Neural cell (in vitro differentiated cells): ENCODE measurements at regions not wholly inside any gene's neighbourhood (a gene's known extent, or its start where the extent isn't known, plus 50 kb on each side); places are given as distances from the start of the nearest gene placed in this dataset.

Experiments
- H2AFZ ChIP-seq: fragments of 200-600, 300-800 bp; sonication (generic), shearing (Covaris generic); 2 replicates; pipeline ENCODE4 v1.6.0; 2014; ENCODE audit warnings: low read depth, mild to moderate bottlenecking, antibody characterized with exemption, low read length, moderate library complexity
- H3F3A ChIP-seq: fragments of 200-600 bp; shearing (Covaris generic); 2 replicates; pipeline ENCODE4 v1.6.1; 2016; ENCODE audit warnings: mild to moderate bottlenecking, moderate library complexity, mixed read lengths, antibody characterized with exemption, low read length; ENCODE audit not compliant: insufficient read depth, poor library complexity, severe bottlenecking
- H3K27ac ChIP-seq: fragments of 200-600, 300-800 bp; sonication (generic), shearing (Covaris generic); 2 replicates; pipeline ENCODE4 v1.5.1; 2014; ENCODE audit warnings: mild to moderate bottlenecking, low read length, moderate library complexity
- H3K27me3 ChIP-seq: fragments of 300-800, 200-600 bp; sonication (generic), shearing (Covaris generic); 2 replicates; pipeline ENCODE4 v1.6.0; 2014; ENCODE audit warnings: mild to moderate bottlenecking, low read depth, low read length, moderate library complexity; ENCODE audit not compliant: insufficient read depth
- H3K36me3 ChIP-seq: fragments of 300-800, 200-600 bp; sonication (generic), shearing (Covaris generic); 2 replicates; pipeline ENCODE4 v1.5.1; 2014; ENCODE audit warnings: mild to moderate bottlenecking, antibody characterized with exemption, low read length, moderate library complexity; ENCODE audit not compliant: insufficient read depth
- H3K4me2 ChIP-seq: fragments of 300-800, 200-600 bp; sonication (generic), shearing (Covaris generic); 2 replicates; pipeline ENCODE4 v1.6.0; 2014; ENCODE audit warnings: mild to moderate bottlenecking, low read length
- H3K4me3 ChIP-seq: fragments of 300-800, 200-600 bp; sonication (generic), shearing (Covaris generic); 2 replicates; pipeline ENCODE4 v1.5.1; 2014; ENCODE audit warnings: mild to moderate bottlenecking, low read length, moderate library complexity
- H3K79me2 ChIP-seq: fragments of 200-600 bp; shearing (Covaris generic); replicated peaks from 2 replicates; pipeline ENCODE4 v1.6.0; 2014; ENCODE audit warnings: mild to moderate bottlenecking, low read length, moderate library complexity; ENCODE audit not compliant: insufficient read depth
- H3K9ac ChIP-seq: fragments of 300-800, 200-600 bp; sonication (generic), shearing (Covaris generic); 2 replicates; pipeline ENCODE4 v1.6.1; 2016; ENCODE audit warnings: mild to moderate bottlenecking, low read length, mixed read lengths
- H3K9me2 ChIP-seq: fragments of 200-600 bp; shearing (Covaris generic); 2 replicates; pipeline ENCODE4 v1.6.1; 2016; ENCODE audit warnings: mild to moderate bottlenecking, low read length, mixed read lengths; ENCODE audit not compliant: insufficient read depth
- H3K9me3 ChIP-seq: fragments of 200-600, 300-800 bp; sonication (generic), shearing (Covaris generic); 2 replicates; pipeline ENCODE4 v1.6.1; 2016; ENCODE audit warnings: mild to moderate bottlenecking, mixed run types, low read length, moderate library complexity, mixed read lengths
- H4K20me1 ChIP-seq: fragments of 200-600 bp; shearing (Covaris generic); 2 replicates; pipeline ENCODE4 v1.6.1; 2016; ENCODE audit warnings: mild to moderate bottlenecking, mixed run types; ENCODE audit not compliant: insufficient read depth
- EP300 ChIP-seq: fragments of 450-650 bp; conservative IDR thresholded peaks from 2 replicates; pipeline ENCODE4 v1.6.1; 2014; ENCODE audit warnings: antibody characterized with exemption, mild to moderate bottlenecking, moderate library complexity; ENCODE audit not compliant: poor library complexity, severe bottlenecking
- EZH2 ChIP-seq: fragments of 200-600, 300-800 bp; shearing (Covaris generic), sonication (generic); IDR thresholded peaks from 2 replicates; pipeline ENCODE4 v1.6.1; 2014; ENCODE audit warnings: antibody characterized with exemption, low read length, borderline replicate concordance, mild to moderate bottlenecking; ENCODE audit not compliant: insufficient read depth, poor library complexity, severe bottlenecking
- MXI1 ChIP-seq: fragments of 450-650 bp; conservative IDR thresholded peaks from 2 replicates; pipeline ENCODE4 v1.6.1; 2014; ENCODE audit warnings: antibody characterized with exemption, mild to moderate bottlenecking; ENCODE audit not compliant: poor library complexity, severe bottlenecking
- POLR2AphosphoS5 ChIP-seq: IDR thresholded peaks from 2 replicates; pipeline ENCODE4 v1.6.1; 2012
- RAD21 ChIP-seq: fragments of 450-650 bp; conservative IDR thresholded peaks from 2 replicates; pipeline ENCODE4 v1.6.1; 2014; ENCODE audit warnings: antibody characterized with exemption, mild to moderate bottlenecking, moderate library complexity
- SMC3 ChIP-seq: fragments of 450-650 bp; conservative IDR thresholded peaks from 2 replicates; pipeline ENCODE4 v1.6.1; 2014; ENCODE audit warnings: antibody characterized with exemption, mild to moderate bottlenecking, moderate library complexity; ENCODE audit not compliant: poor library complexity
- TAF1 ChIP-seq: IDR thresholded peaks from 2 replicates; pipeline ENCODE4 v1.6.1; 2012; ENCODE audit warnings: low read depth
- TF ChIP-seq, protein P1 (sequence below): fragments of 450-650 bp; IDR thresholded peaks from 2 replicates; pipeline ENCODE4 v1.5.1; 2014; ENCODE audit warnings: antibody characterized with exemption, mild to moderate bottlenecking, moderate library complexity; ENCODE audit not compliant: poor library complexity, severe bottlenecking
- TF ChIP-seq, protein P2 (sequence below): IDR thresholded peaks from 2 replicates; pipeline ENCODE4 v1.6.1; 2012; ENCODE audit warnings: borderline replicate concordance

DNA sequence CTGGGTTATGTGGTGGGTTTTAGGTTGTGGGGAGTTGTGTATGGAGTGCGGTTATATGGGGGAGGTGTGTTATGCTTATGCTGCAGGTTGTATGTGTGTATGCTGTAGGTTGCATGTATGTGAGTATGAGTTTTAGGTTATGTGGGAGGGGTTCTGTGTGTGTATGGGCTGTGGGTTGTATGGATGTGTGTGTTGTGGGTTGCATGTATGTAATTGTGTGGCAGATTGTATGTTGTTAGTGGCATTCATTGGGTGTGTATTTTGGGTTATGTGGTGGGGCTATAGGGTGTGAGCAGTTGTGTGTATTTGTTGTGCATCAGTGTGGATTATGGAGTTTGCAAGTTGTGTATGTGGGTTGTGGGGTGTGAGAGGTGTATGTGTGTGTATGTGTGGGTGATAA, 277.4 kb downstream of the NPIPA8 start:
- no peaks in the 10 kb centered on the region for H3F3A ChIP-seq
- no peaks in the 10 kb centered on the region for H3K79me2 ChIP-seq
- no peak for TF ChIP-seq MXI1
- no peak for TF ChIP-seq POLR2AphosphoS5
- TF ChIP-seq, protein P1, sequence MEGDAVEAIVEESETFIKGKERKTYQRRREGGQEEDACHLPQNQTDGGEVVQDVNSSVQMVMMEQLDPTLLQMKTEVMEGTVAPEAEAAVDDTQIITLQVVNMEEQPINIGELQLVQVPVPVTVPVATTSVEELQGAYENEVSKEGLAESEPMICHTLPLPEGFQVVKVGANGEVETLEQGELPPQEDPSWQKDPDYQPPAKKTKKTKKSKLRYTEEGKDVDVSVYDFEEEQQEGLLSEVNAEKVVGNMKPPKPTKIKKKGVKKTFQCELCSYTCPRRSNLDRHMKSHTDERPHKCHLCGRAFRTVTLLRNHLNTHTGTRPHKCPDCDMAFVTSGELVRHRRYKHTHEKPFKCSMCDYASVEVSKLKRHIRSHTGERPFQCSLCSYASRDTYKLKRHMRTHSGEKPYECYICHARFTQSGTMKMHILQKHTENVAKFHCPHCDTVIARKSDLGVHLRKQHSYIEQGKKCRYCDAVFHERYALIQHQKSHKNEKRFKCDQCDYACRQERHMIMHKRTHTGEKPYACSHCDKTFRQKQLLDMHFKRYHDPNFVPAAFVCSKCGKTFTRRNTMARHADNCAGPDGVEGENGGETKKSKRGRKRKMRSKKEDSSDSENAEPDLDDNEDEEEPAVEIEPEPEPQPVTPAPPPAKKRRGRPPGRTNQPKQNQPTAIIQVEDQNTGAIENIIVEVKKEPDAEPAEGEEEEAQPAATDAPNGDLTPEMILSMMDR = no peak
- no peak for TF ChIP-seq TAF1
- TF ChIP-seq SMC3 = no peak
- no peak for TF ChIP-seq EZH2
- TF ChIP-seq, protein P2, sequence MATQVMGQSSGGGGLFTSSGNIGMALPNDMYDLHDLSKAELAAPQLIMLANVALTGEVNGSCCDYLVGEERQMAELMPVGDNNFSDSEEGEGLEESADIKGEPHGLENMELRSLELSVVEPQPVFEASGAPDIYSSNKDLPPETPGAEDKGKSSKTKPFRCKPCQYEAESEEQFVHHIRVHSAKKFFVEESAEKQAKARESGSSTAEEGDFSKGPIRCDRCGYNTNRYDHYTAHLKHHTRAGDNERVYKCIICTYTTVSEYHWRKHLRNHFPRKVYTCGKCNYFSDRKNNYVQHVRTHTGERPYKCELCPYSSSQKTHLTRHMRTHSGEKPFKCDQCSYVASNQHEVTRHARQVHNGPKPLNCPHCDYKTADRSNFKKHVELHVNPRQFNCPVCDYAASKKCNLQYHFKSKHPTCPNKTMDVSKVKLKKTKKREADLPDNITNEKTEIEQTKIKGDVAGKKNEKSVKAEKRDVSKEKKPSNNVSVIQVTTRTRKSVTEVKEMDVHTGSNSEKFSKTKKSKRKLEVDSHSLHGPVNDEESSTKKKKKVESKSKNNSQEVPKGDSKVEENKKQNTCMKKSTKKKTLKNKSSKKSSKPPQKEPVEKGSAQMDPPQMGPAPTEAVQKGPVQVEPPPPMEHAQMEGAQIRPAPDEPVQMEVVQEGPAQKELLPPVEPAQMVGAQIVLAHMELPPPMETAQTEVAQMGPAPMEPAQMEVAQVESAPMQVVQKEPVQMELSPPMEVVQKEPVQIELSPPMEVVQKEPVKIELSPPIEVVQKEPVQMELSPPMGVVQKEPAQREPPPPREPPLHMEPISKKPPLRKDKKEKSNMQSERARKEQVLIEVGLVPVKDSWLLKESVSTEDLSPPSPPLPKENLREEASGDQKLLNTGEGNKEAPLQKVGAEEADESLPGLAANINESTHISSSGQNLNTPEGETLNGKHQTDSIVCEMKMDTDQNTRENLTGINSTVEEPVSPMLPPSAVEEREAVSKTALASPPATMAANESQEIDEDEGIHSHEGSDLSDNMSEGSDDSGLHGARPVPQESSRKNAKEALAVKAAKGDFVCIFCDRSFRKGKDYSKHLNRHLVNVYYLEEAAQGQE = no peak
- no peak for TF ChIP-seq RAD21
- TF ChIP-seq EP300 = no peak
- no peak overlapping the region for H3K4me2 ChIP-seq
- H3K27me3 ChIP-seq = no peaks in the 10 kb centered on the region
- no peaks in the 10 kb centered on the region for H3K36me3 ChIP-seq
- no peaks in the 10 kb centered on the region for H3K9me2 ChIP-seq
- H3K27ac ChIP-seq = no peak overlapping the region
- H4K20me1 ChIP-seq = no peaks in the 10 kb centered on the region
- H3K4me3 ChIP-seq = no peak overlapping the region
- H2AFZ ChIP-seq = no peak overlapping the region
- no peak overlapping the region for H3K9ac ChIP-seq
- H3K9me3 ChIP-seq = no peaks in the 10 kb centered on the region

DNA sequence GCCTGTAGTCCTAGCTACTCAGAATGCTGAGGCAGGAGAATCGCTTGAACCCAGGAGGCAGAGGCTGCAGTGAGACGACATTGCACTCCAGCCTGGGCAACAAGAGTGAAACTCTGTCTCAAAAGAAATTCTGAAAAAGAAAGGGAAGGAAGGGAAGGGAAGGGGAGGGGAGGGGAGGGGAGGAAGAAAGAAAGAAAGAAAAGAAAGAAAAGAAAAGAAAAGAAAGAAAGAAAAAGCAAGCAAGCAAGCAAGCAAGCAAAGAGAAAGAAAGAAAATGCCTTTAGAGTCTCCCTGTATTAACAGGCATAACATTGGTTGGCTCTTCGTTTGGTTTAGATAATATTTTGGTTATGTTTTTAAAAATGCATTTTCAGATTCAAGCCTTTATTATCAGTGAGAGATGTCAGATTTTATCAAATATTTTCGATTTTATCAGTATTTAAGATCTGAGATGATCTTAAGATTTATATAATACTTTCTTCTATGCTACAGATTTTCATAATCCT, 281.1 kb downstream of the NPIPA8 start:
- no peaks in the 10 kb centered on the region for H3F3A ChIP-seq

More for the DNA sequence above, 281.1 kb downstream of the NPIPA8 start:
- Histone ChIP-seq H3K27me3 (no peaks in the 10 kb centered on the region), H3K9me2 (no peaks in the 10 kb centered on the region), H3K9ac (no peak overlapping the region), H3K9me3 (no peaks in the 10 kb centered on the region), H3K36me3 (no peaks in the 10 kb centered on the region), H4K20me1 (no peaks in the 10 kb centered on the region), H3K79me2 (no peaks in the 10 kb centered on the region), H2AFZ (no peak overlapping the region), H3K27ac (no peak overlapping the region), H3K4me2 (no peak overlapping the region), H3K4me3 (no peak overlapping the region)
- no peak for TF ChIP-seq TAF1
- no peak for TF ChIP-seq POLR2AphosphoS5
- no peak for TF ChIP-seq MXI1
- no peak for TF ChIP-seq SMC3
- TF ChIP-seq, protein P1 = no peak
- TF ChIP-seq RAD21 = no peak
- TF ChIP-seq EP300 = no peak
- TF ChIP-seq, protein P2 = no peak
- no peak for TF ChIP-seq EZH2
